ENCODE measurements at regions not wholly inside any gene's neighbourhood (a gene's known extent, or its start where the extent isn't known, plus 50 kb on each side); places are given as distances from the start of the nearest gene placed in this dataset.

DNA sequence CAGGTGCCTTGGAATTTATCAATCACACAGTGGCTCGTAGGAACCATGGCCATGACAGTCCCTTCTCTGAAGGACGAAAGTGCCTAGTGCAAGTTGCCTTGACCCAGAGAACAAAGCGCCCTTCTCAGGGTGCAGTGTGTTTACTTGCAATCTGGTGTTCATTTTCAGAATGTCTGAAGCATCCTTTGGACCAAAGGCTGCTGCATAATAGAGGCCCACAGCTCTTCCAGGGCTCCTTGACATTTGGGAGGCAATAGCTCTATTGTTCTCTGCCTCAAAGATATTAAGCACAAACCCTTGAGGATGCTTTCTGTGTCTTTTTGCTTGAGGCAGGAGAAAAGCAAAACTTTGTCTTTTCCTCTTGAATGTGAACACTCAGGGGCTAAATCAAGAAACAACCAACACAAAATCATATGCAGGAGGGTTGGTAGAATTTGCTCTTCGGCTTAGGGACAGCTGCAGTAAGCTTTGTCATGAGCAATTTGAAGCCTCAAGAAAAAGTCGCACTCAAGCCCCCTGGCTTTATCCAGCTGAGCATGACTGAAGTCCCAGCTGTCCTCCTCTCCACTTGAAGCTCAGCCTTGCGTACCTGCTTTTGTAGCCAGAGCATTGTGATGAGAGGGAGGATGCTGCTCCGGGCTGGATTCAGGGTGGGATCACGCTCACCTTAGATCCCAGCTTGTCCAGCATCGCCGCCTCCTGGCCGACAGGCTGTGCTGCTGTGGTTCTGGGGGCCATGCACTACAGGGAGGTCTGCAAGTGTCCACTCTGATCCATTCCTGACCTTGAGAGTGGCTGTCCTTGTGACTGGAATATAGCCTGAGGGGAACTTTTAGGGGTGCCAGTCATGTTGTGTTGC lies 495.4 kb downstream of the CDH26 start:
- no peak for DNase-seq

- no peak for DNase-seq
Measured at GRCh38 chr20:60454491-60454890, 496.3 kb downstream of the CDH26 start.

GRCh38 chr20:60455272-60455671 lies 497.0 kb downstream of the CDH26 start:
- DNase-seq = no peak

DNA sequence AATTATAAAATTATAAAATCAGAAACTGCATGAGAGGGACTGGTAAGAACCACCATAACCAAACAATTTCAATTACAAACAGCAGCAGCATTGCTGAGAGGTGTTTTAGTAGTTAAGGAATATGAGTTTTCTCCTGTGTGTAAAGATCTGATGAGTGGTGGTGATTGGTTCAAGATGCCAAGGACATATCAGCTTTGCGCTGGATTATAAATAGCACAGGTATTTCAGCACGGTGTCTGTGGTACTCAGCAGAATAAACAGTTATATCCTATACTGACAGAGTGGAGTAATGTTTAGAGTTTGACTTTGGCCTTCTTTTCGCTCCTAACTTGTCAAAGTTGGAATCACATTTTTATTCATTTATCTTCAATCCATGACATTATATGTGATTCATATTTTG lies 501.0 kb downstream of the CDH26 start:
- no peak for DNase-seq

DNA sequence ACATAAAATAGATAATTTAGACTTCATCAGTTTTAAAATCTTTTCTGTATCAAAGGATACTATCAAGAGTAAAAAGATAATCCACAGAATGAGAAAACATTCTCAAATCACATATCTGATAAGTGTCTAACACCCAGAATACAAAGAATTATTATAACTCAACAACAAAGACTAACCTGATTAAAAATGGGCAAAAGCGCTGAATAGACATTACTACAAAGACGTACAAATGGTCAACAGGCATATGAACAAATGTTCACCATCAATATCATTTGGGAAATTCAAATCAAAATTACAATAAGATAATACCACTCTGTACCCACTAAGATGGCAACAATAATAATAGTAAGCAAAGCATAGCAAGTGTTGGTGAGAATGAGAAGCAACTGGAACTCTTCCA lies 503.8 kb downstream of the CDH26 start:
- DNase-seq = no peak

- no peak for DNase-seq
Measured at GRCh38 chr20:60463798-60464197, 505.6 kb downstream of the CDH26 start.

DNA sequence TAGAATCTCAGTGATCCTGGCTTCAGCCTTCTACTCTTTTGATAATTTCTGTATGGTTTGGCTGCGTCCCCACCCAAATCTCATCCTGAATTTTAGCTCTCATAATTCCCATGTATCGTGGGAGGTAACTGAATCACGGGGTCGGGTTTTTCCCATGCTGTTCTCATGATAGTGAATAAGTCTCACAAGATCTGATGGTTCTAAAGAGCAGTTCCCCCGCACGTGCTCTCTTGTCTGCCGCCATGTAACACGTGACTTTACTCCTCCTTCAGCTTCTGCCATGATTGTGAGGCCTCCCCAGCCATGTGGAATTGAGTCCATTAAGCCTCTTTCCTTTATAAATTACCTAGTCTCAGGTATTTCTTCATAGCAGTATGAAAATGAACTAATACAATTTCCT lies 507.2 kb downstream of the CDH26 start:
- no peak for DNase-seq

DNA sequence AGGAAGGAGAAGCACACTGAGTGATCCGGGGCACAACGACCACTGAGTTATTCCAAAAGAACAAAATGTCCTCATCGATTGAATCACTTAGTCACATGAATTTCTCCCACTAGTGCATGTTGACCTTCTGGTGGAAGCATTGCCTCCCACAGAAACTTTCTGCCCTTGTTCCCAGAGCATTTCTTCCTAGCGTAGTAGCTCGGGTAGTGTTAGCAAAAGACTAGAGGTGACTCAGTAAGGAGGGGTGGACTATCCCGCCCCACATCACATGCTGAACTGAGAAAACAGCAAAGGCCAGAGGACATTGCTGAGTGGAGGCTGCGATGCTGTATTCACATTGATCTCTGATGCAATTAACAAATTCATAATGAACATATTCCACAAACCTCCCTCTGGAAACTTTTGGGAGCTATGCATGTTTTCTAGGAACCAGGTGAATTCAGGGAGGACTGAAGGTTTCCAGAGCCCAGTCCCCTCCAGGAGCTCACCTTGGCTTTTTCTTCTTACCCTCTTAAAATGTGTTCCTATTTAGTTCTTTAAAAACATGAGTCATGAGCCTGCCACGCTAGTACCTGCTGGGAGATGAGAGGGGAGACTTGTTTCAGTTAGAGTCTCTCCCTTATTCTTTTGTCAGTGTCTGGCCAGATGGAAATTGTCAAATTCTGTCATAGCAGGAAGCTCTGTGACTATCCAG lies 507.9 kb downstream of the CDH26 start:
- no peak for DNase-seq

- DNase-seq = no peak
Measured at GRCh38 chr20:60466687-60467022, 508.4 kb downstream of the CDH26 start.

DNA sequence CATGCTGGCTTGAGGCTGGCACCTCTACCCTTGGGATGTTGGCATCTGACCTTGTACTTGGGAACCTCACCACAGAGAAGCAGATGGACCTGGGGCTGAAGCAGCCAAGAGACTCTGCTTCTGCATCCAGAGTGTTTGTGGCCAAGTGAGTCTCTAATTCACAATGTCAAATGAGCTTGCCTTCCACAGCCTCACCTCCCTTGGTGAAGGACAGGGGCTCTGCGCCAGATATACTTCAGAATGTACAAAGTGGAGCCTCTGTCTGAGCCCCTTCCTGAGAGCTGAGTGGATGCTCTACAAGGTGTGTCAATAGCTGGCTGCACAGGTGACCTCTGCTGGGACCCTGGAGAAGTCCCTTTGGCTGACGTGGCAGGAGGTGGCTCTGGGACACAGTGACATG lies 508.9 kb downstream of the CDH26 start:
- no peak for DNase-seq

GRCh38 chr20:60467771-60468170 lies 509.5 kb downstream of the CDH26 start:
- no peak for DNase-seq

GRCh38 chr20:60469829-60470228 lies 511.6 kb downstream of the CDH26 start:
- no peak for DNase-seq

GRCh38 chr20:60470366-60470765 lies 512.1 kb downstream of the CDH26 start:
- DNase-seq = no peak

DNA sequence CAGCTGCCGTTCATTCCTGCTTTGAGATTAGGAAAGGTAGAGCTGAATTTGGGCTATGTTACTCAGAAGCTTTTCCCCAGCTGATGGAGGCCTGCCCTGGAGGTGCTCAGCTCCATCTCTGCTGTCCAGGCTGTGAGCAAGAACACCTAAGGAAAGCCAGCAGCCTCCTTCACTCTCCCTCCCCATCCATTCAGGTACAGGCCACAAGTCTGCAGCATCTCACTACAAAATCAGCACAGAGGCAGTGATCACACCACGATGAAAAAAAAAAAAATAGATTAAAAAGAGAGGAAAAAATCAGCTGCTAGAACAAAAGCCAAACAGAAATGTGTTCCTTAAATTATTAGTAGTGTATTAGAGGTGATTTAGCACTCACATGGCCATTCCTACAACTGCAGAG lies 515.0 kb downstream of the CDH26 start:
- no peak for DNase-seq

- DNase-seq = no peak
Measured at GRCh38 chr20:60474385-60474910, 516.2 kb downstream of the CDH26 start.

- no peak for DNase-seq
Measured at GRCh38 chr20:60476045-60476444, 517.8 kb downstream of the CDH26 start.

GRCh38 chr20:60477958-60478357 lies 519.7 kb downstream of the CDH26 start:
- no peak for DNase-seq

DNA sequence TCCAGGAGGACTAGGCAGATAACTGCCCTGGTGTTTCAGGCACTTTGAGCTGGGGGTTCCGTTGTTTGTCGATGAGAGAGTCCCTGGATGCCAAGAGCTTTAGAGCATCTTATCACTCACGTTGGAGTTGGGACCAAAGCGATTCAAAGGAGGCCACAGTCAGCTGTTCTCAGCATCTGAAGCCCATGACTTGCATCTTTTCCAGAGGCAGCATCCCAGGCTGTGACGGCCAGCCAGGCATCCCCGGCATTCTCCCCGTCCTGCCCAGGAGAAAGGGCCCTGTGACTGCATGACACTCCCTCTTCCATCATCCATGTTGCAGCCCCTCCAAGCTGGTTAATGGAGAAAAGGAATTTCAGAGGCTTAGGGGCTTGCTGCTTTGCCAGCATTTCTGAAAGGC lies 520.3 kb downstream of the CDH26 start:
- no peak for DNase-seq

DNA sequence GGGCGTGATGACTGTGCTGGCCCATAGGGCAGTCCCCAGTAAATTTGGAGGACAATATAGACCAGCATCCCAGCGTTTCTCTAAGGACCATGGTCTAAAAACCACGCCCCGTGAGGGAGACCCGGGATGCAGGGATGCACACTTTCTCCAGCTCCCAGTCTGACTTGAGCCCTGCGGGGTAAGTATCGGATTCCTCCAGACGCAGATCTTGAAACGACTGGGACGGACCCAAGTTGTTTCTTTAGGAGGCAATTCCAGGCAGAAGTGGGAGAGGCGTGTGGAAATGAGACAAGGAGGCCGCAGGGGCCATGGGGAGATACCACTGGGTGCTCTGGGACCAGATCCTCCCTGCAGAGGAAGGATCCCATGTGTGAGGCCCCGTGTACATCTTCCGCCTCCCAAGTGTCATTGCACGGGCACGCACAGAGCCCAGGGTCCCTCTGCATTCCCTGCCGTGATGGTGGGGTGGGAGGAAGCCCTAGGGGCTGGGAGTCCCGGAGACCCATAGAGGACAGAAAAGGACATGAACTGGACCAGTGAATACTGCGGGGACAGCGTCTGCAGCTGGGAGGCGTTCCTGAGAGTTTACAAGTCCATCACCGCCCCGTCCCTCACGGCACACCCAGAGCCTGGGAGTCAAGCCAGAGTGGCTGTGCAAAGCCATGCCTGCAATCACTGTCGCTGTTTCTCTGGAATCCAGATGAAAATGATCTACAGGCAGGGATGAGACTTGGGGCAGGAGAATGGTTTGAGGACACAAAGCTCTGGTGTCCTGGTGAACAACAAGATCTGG lies 522.9 kb downstream of the CDH26 start:
- DNase-seq = no peak

DNA sequence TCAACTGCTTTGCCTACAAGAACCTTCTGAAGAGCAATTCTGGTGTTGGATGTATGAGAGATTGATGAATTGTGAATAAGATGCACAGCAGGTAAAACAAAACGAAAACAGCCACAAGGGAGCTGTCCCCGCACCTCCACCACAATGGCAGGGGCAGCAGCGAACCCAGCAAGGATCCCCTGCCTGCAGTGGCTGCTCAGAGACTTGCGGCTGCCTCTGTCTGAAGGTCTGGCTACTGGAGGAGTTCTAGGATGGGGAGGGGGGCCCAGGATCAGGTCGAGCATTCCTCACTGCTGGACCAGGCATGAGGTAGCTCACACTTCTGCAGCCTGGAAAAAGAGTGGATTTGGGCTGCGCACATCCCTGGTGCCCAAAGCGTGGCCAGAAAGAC lies 523.5 kb downstream of the CDH26 start:
- no peak for DNase-seq

- DNase-seq = no peak
Measured at GRCh38 chr20:60482221-60483008, 524.2 kb downstream of the CDH26 start.

- no peak for DNase-seq
Measured at GRCh38 chr20:60483371-60483770, 525.1 kb downstream of the CDH26 start.

DNA sequence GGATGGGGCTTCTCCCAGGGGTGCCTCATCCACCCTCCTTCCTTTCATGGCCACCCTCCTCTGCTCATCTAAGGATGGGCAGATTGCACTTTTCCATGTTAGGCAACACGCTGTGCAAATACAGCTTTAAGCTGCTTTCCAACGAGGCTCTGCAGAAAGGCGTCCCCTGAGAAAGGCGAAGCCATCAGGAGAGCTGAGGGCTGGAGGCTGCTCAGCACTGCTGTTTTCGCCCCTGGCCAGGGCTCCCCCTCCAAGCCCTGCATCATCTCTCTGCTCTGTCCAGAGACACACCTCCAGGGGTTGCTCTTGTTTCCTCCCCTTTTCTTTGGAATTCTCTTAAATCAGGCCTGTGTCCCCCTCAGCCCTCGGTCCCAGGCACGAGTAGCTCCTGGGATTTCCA lies 526.1 kb downstream of the CDH26 start:
- DNase-seq = no peak

Data from CD4-positive, alpha-beta T cell treated with Interleukin-21 for 1 hour (primary cell).